NCI-H460 (cell line): ENCODE measurements at regions not wholly inside any gene's neighbourhood (a gene's known extent, or its start where the extent isn't known, plus 50 kb on each side); places are given as distances from the start of the nearest gene placed in this dataset.

Experiments used
- DNase-seq: peaks from one replicate; pipeline ENCODE4 v3.0.0-alpha.2; 2016; ENCODE audit warnings: low read depth; ENCODE audit errors: extremely low read depth

- DNase-seq, result no peak
Observed at GRCh38 chr14:24693983-24694382, 60.0 kb upstream of the GZMB start.

- DNase-seq, result no peak
Observed at GRCh38 chr14:24693353-24693737, 59.4 kb upstream of the GZMB start.

GRCh38 chr14:24692382-24693352, 58.7 kb upstream of the GZMB start:
- DNase-seq, result peak; percentile 23

- no peak for DNase-seq
Observed at GRCh38 chr14:24690492-24690891, 56.5 kb upstream of the GZMB start.

- no peak for DNase-seq
Observed at GRCh38 chr14:24688030-24688658, 54.2 kb upstream of the GZMB start.
